ENCODE measurements at regions not wholly inside any gene's neighbourhood (a gene's known extent, or its start where the extent isn't known, plus 50 kb on each side); places are given as distances from the start of the nearest gene placed in this dataset.
A peak's percentile ranks its signal among the peaks of the same experiment; 100 is the strongest.

- intact Hi-C loops (cut with DNase I) = loop anchor here in 1 of 4 donors (10.0 kb wide), 1 partner anchor 69 kb away; no protein-coding TSS in a partner anchor
- H3K4me1 ChIP-seq (ENCODE audit: insufficient read depth) = peaks cover 25% of the 10 kb centered on the region
- H3K27ac ChIP-seq = peak overlapping the region in 1 of 2 donors; percentile 85
- no peaks in the 10 kb centered on the region for H3K9me3 ChIP-seq
- H3K36me3 ChIP-seq = no peaks in the 10 kb centered on the region
- 89 to 93% (median 92%) methylated on average over 11 of the region's 11 CpGs for WGBS, 3 donors
- TF ChIP-seq, protein P1, sequence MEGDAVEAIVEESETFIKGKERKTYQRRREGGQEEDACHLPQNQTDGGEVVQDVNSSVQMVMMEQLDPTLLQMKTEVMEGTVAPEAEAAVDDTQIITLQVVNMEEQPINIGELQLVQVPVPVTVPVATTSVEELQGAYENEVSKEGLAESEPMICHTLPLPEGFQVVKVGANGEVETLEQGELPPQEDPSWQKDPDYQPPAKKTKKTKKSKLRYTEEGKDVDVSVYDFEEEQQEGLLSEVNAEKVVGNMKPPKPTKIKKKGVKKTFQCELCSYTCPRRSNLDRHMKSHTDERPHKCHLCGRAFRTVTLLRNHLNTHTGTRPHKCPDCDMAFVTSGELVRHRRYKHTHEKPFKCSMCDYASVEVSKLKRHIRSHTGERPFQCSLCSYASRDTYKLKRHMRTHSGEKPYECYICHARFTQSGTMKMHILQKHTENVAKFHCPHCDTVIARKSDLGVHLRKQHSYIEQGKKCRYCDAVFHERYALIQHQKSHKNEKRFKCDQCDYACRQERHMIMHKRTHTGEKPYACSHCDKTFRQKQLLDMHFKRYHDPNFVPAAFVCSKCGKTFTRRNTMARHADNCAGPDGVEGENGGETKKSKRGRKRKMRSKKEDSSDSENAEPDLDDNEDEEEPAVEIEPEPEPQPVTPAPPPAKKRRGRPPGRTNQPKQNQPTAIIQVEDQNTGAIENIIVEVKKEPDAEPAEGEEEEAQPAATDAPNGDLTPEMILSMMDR (IDR thresholded peaks at IDR 0.05) = no peak
- TF ChIP-seq POLR2A (IDR thresholded peaks at IDR 0.05) = no peak
- H3K4me3 ChIP-seq = no peak overlapping the region
- H3K27me3 ChIP-seq = no peaks in the 10 kb centered on the region
- DNase-seq = peak in 1 of 5 donors; percentile 19
Measured at GRCh38 chr3:57006179-57006657, 54.2 kb upstream of the SPATA12 start.

DNA sequence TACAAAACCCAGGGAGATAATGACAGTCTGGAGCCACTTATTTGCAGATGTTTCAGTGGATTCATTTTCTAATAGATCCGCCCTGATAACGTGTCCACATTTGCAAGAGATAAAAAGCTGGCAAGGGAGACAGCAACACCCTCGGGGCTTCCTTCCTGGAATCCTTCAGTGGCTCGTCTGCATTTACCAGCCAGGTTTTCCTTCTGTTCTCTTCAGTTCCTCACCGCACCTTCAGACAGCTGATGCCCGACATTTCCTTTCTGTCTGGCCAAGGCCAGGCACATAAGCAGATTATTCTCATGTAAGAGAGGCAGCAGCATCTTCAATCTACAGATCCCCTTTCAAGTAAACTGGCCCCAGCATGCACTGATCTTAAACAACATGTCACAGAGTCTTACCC is 56.2 kb upstream of the SPATA12 start:
- Histone ChIP-seq H3K27ac (no peak overlapping the region), H3K9me3 (no peaks in the 10 kb centered on the region), H3K27me3 (no peaks in the 10 kb centered on the region), H3K36me3 (no peaks in the 10 kb centered on the region), H3K4me1 (ENCODE audit: insufficient read depth) (peaks cover 18% of the 10 kb centered on the region), H3K4me3 (no peak overlapping the region)
- no peak for DNase-seq
- 67 to 78% (median 68%) methylated on average over 6 of the region's 6 CpGs for WGBS, 3 donors
- intact Hi-C loops (cut with DNase I) = loop anchor here in 1 of 4 donors (10.0 kb wide), 1 partner anchor 71 kb away; no protein-coding TSS in a partner anchor
- TF ChIP-seq EP300 (IDR thresholded peaks at IDR 0.05) (no peak), POLR2A (IDR thresholded peaks at IDR 0.05) (no peak)
- TF ChIP-seq, protein P1 (IDR thresholded peaks at IDR 0.05) = no peak

DNA sequence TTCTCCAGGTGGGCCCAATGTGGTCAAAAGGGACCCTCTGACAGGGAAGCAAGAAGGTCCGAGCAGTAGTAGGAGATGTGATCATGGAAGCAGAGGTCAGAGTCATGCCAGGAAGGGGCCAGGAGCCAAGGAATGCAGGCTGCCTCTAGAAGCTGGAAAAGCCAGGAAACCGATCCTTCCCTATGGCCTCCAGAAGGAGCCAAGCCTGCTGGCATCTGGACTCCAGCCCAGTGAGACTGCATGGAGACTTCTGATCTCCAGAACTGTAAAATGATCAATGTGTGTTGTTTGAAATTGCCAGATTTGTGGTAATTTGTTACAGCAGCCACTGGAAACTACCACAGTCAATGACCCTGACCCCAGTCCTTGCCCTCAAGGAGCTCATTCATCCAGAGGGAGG is 56.8 kb upstream of the SPATA12 start:
- no peaks in the 10 kb centered on the region for H3K27me3 ChIP-seq
- H3K9me3 ChIP-seq = no peaks in the 10 kb centered on the region
- no peak overlapping the region for H3K4me3 ChIP-seq
- H3K36me3 ChIP-seq = no peaks in the 10 kb centered on the region
- intact Hi-C loops (cut with DNase I) = loop anchor here in 1 of 4 donors (10.0 kb wide), 1 partner anchor 71 kb away; no protein-coding TSS in a partner anchor
- no peak overlapping the region for H3K27ac ChIP-seq
- 89 to 94% (median 93%) methylated on average over 2 of the region's 2 CpGs for WGBS, 3 donors
- peaks cover 16% of the 10 kb centered on the region for H3K4me1 ChIP-seq (ENCODE audit: insufficient read depth)
- DNase-seq = no peak
- TF ChIP-seq EP300 (IDR thresholded peaks at IDR 0.05) (no peak), POLR2A (IDR thresholded peaks at IDR 0.05) (no peak)
- TF ChIP-seq, protein P1 (IDR thresholded peaks at IDR 0.05) = no peak

GRCh38 chr3:57001356-57001755 is 59.1 kb upstream of the SPATA12 start:
- no peak for DNase-seq
- WGBS, 3 donors = 84 to 87% (median 85%) methylated on average over 5 of the region's 5 CpGs

More at GRCh38 chr3:57001356-57001755, 59.1 kb upstream of the SPATA12 start:
- no peaks in the 10 kb centered on the region for H3K9me3 ChIP-seq
- no peaks in the 10 kb centered on the region for H3K36me3 ChIP-seq
- intact Hi-C loops (cut with DNase I) = loop anchor here in 1 of 4 donors (10.0 kb wide), 1 partner anchor 73 kb away; no protein-coding TSS in a partner anchor
- H3K4me3 ChIP-seq = no peak overlapping the region
- H3K27ac ChIP-seq = no peak overlapping the region
- H3K27me3 ChIP-seq = no peaks in the 10 kb centered on the region
- H3K4me1 ChIP-seq (ENCODE audit: insufficient read depth) = peaks cover 11% of the 10 kb centered on the region
- TF ChIP-seq, protein P1 (IDR thresholded peaks at IDR 0.05) = no peak
- TF ChIP-seq POLR2A (IDR thresholded peaks at IDR 0.05) (no peak), EP300 (IDR thresholded peaks at IDR 0.05) (no peak)
